HG02852 (cell line): ENCODE measurements at regions not wholly inside any gene's neighbourhood (a gene's known extent, or its start where the extent isn't known, plus 50 kb on each side); places are given as distances from the start of the nearest gene placed in this dataset.
"Not testable (repeated sequence)": the region's sequence is repeated elsewhere in the genome, so short reads cannot be mapped to it uniquely, and the experiment has no call there.

Experiments used
- ATAC-seq: cut with Tn5 transposase; IDR thresholded peaks from one replicate; pipeline ENCODE4 v1.9.1; 2021; ENCODE audit warnings: mild to moderate bottlenecking, moderate library complexity; ENCODE audit not compliant: unreplicated experiment

GRCh38 chr6:27633221-27633688, 160.3 kb upstream of the ZNF184 start:
- not testable (repeated sequence) for ATAC-seq

- no peak for ATAC-seq
Measured at GRCh38 chr6:27631609-27631916, 158.7 kb upstream of the ZNF184 start.

GRCh38 chr6:27630727-27631608, 158.1 kb upstream of the ZNF184 start:
- ATAC-seq: no peak

GRCh38 chr6:27624694-27625262, 151.9 kb upstream of the ZNF184 start:
- no peak for ATAC-seq

- no peak for ATAC-seq
Measured at GRCh38 chr6:27623103-27623502, 150.2 kb upstream of the ZNF184 start.

GRCh38 chr6:27619436-27619835, 146.5 kb upstream of the ZNF184 start:
- ATAC-seq: no peak

GRCh38 chr6:27617700-27618689, 145.1 kb upstream of the ZNF184 start:
- no peak for ATAC-seq

GRCh38 chr6:27617046-27617687, 144.3 kb upstream of the ZNF184 start:
- ATAC-seq: no peak

GRCh38 chr6:27616328-27617045, 143.6 kb upstream of the ZNF184 start:
- ATAC-seq: no peak

- ATAC-seq: no peak
Measured at GRCh38 chr6:27611451-27611850, 138.5 kb upstream of the ZNF184 start.

GRCh38 chr6:27608916-27609883, 136.3 kb upstream of the ZNF184 start:
- ATAC-seq: no peak

- no peak for ATAC-seq
Measured at GRCh38 chr6:27605401-27606342, 132.8 kb upstream of the ZNF184 start.

GRCh38 chr6:27604986-27605385, 132.1 kb upstream of the ZNF184 start:
- ATAC-seq: no peak

- ATAC-seq: no peak
Measured at GRCh38 chr6:27601668-27602254, 128.9 kb upstream of the ZNF184 start.

GRCh38 chr6:27599859-27600532, 127.1 kb upstream of the ZNF184 start:
- ATAC-seq: no peak

GRCh38 chr6:27597031-27597567, 124.2 kb upstream of the ZNF184 start:
- ATAC-seq: not testable (repeated sequence)

GRCh38 chr6:27593861-27594260, 121.0 kb upstream of the ZNF184 start:
- no peak for ATAC-seq
